Gastroesophageal sphincter (tissue), 3 donors: ENCODE measurements at regions not wholly inside any gene's neighbourhood (a gene's known extent, or its start where the extent isn't known, plus 50 kb on each side); places are given as distances from the start of the nearest gene placed in this dataset.

Experiments used
- CTCF ChIP-seq, 4 experiments: fragments of 200-600 bp in 2 of 4; fragments of 450-650 bp in 2 of 4; sonication (generic) in 1 of 4; IDR thresholded peaks; one replicate each; pipeline ENCODE4 v1.5.1; 2017 to 2019; ENCODE audit warnings: antibody characterized with exemption in 4 of 4, mild to moderate bottlenecking in 2 of 4, moderate library complexity in 2 of 4
- EP300 ChIP-seq: sonication (generic); formaldehyde crosslinking; IDR thresholded peaks from one replicate; pipeline ENCODE4 v1.6.1; 2017; ENCODE audit warnings: antibody characterized with exemption, mild to moderate bottlenecking
- POLR2A ChIP-seq, 2 donors: fragments of 450-650 bp; IDR thresholded peaks; one replicate each; pipeline ENCODE4 v1.6.1; 2017; ENCODE audit warnings: antibody characterized with exemption in 2 of 2, mild to moderate bottlenecking in 2 of 2, moderate library complexity in 1 of 2

- no peak for TF ChIP-seq CTCF (IDR thresholded peaks at IDR 0.05)
- TF ChIP-seq POLR2A (IDR thresholded peaks at IDR 0.05), result no peak
- no peak for TF ChIP-seq EP300
Measured at GRCh38 chrX:460116-460515, 73.4 kb upstream of the PPP2R3B start.
